Naive B cell (primary cell): ENCODE measurements at regions not wholly inside any gene's neighbourhood (a gene's known extent, or its start where the extent isn't known, plus 50 kb on each side); places are given as distances from the start of the nearest gene placed in this dataset.

Experiments
- ATAC-seq, 2 donors: fragments of 150-1000 bp; cut with Tn5 transposase; 2 replicates each; pipeline ENCODE4 v1.10.0; 2021; ENCODE audit warnings: low read depth in 2 of 2, mild to moderate bottlenecking in 2 of 2, moderate library complexity in 2 of 2
- DNase-seq: peaks from one replicate; pipeline ENCODE4 v3.0.0; 2022
- H3K27ac Mint-ChIP-seq, 6 donors: one replicate each; pipeline ENCODE4 v1.8.0; 2020 to 2022; ENCODE audit warnings: mild to moderate bottlenecking in 6 of 6, mixed read lengths in 6 of 6, moderate library complexity in 5 of 6, inconsistent platforms in 2 of 6
- H3K27me3 Mint-ChIP-seq, 3 donors: one replicate each; pipeline ENCODE4 v1.8.0; 2021 to 2022; ENCODE audit warnings: mixed read lengths in 3 of 3, mild to moderate bottlenecking in 1 of 3
- H3K36me3 Mint-ChIP-seq, 2 donors: one replicate each; pipeline ENCODE4 v1.8.0; 2020 to 2022; ENCODE audit warnings: mixed read lengths in 2 of 2, inconsistent platforms in 1 of 2, mild to moderate bottlenecking in 1 of 2
- H3K4me1 Mint-ChIP-seq, 3 donors: one replicate each; pipeline ENCODE4 v1.8.0; 2020 to 2022; ENCODE audit warnings: mixed read lengths in 3 of 3, inconsistent platforms in 1 of 3, mild to moderate bottlenecking in 1 of 3, moderate library complexity in 1 of 3
- H3K4me3 Mint-ChIP-seq, 8 donors: one replicate each; pipeline ENCODE4 v1.8.0; 2020 to 2022; ENCODE audit warnings: mild to moderate bottlenecking in 8 of 8, mixed read lengths in 8 of 8, moderate library complexity in 8 of 8, inconsistent platforms in 2 of 8
- H3K9me3 Mint-ChIP-seq, 7 donors: one replicate each; pipeline ENCODE4 v1.8.0; 2020 to 2022; ENCODE audit warnings: mixed read lengths in 7 of 7, mild to moderate bottlenecking in 5 of 7, inconsistent platforms in 2 of 7, moderate library complexity in 1 of 7

DNA sequence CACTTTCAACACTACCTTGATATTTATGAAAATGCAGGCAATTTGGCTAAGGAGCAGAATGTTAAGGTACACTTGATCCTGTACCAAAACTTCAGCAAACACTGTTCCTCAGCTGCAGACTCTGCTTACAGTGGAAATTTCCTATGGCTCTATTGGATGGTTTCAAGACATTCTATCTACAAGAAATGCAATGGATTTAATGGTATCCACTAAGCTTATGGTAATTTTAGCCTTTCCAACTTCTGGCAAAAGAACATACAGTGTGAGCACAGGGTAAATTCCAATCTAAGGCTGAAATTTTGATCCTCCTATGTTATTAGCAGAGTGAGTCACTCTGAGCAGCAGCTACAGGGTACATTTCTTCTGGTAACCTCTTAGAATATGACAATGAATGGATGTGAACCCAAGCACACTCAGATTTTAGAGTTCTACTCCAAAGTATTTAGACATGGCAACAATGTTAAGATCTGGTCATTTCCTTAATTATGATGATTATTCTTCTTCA lies 361.8 kb upstream of the PIK3C3 start:
- Mint-ChIP-seq H3K4me3 (no peak overlapping the region), H3K36me3 (no peaks in the 10 kb centered on the region), H3K9me3 (peaks cover 0 to 4% (median 0%) of the 10 kb centered on the region in 7 donors), H3K4me1 (no peaks in the 10 kb centered on the region), H3K27ac (no peak overlapping the region), H3K27me3 (no peaks in the 10 kb centered on the region)
- DNase-seq (no peak), ATAC-seq (no peak)

DNA sequence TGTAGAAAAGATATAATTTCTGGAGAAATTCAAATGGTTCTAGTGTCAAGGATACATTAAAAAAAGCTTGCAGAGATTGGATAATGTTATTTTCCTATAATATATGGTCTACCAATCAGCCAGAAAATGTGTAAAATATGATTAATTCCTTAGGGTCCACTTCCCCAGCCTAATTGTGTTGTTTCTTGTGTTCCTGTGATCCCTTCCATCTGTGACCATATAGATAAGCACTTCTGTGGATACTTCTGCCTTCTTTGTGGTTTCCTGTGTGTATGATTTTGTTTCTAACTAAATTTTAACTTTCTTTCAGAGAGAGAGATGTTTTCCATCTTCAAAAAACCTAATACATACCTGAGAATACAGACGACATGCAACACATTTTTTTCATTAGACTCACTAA lies 367.1 kb upstream of the PIK3C3 start:
- H3K27ac Mint-ChIP-seq, result peak overlapping the region in 1 of 6 donors; percentile 22
- H3K4me1 Mint-ChIP-seq, result no peaks in the 10 kb centered on the region
- no peak overlapping the region for H3K4me3 Mint-ChIP-seq
- no peaks in the 10 kb centered on the region for H3K27me3 Mint-ChIP-seq
- DNase-seq (no peak), ATAC-seq (no peak)
- no peaks in the 10 kb centered on the region for H3K36me3 Mint-ChIP-seq
- peaks cover 0 to 8% (median 0%) of the 10 kb centered on the region in 7 donors for H3K9me3 Mint-ChIP-seq

DNA sequence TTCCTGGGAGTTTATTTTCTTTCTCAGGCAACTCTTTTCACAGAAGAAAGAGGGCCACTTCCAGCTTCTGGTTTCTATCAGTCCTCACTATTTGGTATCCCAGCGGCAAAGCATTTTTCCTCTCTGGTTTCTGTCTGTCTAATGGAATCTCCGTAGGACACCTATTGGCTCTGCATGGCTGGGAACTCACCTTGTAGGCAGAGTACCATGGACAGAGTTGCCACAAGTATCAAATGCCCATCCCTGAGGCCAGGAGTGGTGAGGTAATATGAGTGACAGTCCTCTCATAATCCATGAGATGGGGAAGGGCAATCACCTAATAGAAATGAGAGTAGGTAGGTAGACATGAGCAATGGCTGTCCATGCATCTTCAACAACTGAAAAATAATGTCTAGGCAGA lies 369.5 kb upstream of the PIK3C3 start:
- H3K4me3 Mint-ChIP-seq, result no peak overlapping the region
- H3K27ac Mint-ChIP-seq, result no peak overlapping the region
- no peak for ATAC-seq
- H3K36me3 Mint-ChIP-seq, result no peaks in the 10 kb centered on the region
- peaks cover 0 to 14% (median 2%) of the 10 kb centered on the region in 7 donors for H3K9me3 Mint-ChIP-seq
- no peaks in the 10 kb centered on the region for H3K27me3 Mint-ChIP-seq
- no peaks in the 10 kb centered on the region for H3K4me1 Mint-ChIP-seq
- DNase-seq, result no peak

DNA sequence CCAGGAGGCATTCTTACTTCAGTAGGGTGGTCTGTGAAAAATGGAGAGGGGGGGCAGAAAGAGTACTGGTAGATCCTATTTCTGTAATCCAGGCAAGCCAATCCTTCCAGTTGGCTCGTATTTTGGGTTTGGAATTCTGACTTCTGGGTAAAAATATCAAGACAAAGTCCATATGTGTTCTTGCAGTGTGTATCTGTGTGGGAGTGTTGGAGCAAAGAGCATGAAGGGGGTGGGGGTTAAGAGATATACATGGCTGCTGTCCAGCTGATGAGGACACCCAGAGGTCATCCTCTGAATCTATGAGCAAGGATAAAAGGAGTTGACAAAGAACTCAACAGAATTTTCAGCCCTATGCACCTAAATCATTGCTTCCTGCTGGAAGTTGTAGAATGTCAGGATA lies 375.8 kb upstream of the PIK3C3 start:
- no peaks in the 10 kb centered on the region for H3K27me3 Mint-ChIP-seq
- DNase-seq (no peak), ATAC-seq (no peak)
- no peak overlapping the region for H3K4me3 Mint-ChIP-seq
- no peaks in the 10 kb centered on the region for H3K36me3 Mint-ChIP-seq
- H3K9me3 Mint-ChIP-seq, result peaks cover 0 to 6% (median 1%) of the 10 kb centered on the region in 7 donors
- H3K4me1 Mint-ChIP-seq, result no peaks in the 10 kb centered on the region
- no peak overlapping the region for H3K27ac Mint-ChIP-seq

DNA sequence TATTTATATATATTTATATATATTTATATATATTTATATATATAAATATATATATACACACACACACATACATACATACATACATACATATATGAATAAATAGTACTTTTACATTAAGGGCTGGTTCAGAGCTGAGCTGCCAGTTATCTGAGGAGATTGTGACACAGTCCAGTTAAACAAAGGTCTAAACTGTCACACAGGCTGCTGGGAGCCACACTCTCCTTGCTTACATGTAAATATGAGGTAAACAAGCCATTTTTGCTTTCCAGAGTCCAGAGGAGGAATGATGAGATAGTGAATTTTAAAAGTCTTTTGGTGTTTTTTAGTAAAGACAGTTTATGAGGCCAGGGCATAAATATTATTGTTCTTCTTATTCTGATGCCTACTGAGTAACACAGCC lies 377.5 kb upstream of the PIK3C3 start:
- ATAC-seq (no peak), DNase-seq (no peak)
- Mint-ChIP-seq H3K27me3 (no peaks in the 10 kb centered on the region), H3K4me1 (no peaks in the 10 kb centered on the region), H3K27ac (no peak overlapping the region), H3K9me3 (peaks cover 0 to 10% (median 1%) of the 10 kb centered on the region in 7 donors), H3K4me3 (no peak overlapping the region), H3K36me3 (no peaks in the 10 kb centered on the region)

DNA sequence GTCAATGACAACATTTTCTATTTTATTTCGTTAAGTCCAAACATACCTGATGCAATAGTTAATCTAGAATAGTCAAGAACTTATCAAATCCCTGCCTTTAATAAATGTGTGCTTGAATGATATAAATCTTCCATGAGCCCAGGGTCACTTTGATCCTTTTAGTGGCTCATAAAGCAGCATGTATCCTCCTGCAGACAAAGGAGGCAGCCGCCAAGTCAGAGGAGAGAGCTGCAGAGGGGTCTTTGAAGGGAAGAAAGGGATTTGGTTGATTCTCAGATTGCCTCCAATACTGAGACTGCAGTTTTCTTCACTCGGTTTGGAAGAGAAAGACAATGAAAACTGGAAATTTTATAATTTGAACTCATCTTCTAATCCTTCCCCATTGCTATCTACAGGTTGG lies 378.4 kb upstream of the PIK3C3 start:
- H3K9me3 Mint-ChIP-seq, result peaks cover 0 to 7% (median 0%) of the 10 kb centered on the region in 7 donors
- H3K27me3 Mint-ChIP-seq, result no peaks in the 10 kb centered on the region
- H3K36me3 Mint-ChIP-seq, result no peaks in the 10 kb centered on the region
- no peak overlapping the region for H3K27ac Mint-ChIP-seq
- no peak for ATAC-seq
- no peak overlapping the region for H3K4me3 Mint-ChIP-seq
- no peak for DNase-seq
- H3K4me1 Mint-ChIP-seq, result no peaks in the 10 kb centered on the region

DNA sequence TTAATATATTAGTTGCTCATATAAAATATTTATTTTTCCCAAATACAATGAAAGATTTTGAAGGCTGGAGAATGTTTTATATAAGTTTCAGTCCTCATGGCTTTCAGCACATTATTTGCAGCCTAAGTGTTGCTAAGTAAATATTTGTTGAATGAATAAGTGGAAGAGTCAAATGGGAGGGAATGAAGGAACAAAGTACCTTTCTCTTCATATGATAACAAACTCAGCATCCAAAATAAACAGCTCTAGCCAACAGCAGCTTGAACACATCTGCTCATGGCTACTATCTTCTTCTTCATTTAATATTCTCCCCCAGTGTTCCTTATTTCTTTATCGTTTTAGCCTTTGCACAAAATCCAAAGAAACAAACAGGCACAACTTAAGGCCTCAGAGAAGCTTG lies 385.2 kb upstream of the PIK3C3 start:
- ATAC-seq, result no peak
- Mint-ChIP-seq H3K9me3 (peaks cover 0 to 15% (median 3%) of the 10 kb centered on the region in 7 donors), H3K4me3 (no peak overlapping the region), H3K4me1 (no peaks in the 10 kb centered on the region), H3K27me3 (no peaks in the 10 kb centered on the region), H3K36me3 (no peaks in the 10 kb centered on the region), H3K27ac (no peak overlapping the region)
- DNase-seq, result no peak

DNA sequence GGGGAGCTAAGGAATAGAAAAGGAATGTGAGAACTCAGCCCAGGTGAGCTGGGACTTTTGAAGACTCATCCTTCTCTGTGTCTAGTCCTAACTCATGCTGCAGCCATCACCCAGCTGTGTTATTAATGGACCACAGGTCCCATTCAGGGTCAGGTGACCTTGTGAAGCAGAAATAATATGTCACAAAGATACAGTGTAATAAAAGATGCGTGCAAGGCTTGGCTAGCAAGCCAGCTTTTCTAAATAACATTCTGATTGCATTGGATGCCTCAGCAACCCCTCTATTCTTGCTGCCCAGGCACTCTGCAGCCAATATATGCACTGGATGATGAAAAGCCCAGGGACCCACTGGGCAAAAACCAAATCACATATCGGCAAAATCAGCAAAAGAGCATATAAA lies 393.1 kb upstream of the PIK3C3 start:
- H3K9me3 Mint-ChIP-seq, result peaks cover 0 to 3% (median 0%) of the 10 kb centered on the region in 7 donors
- H3K36me3 Mint-ChIP-seq, result no peaks in the 10 kb centered on the region
- no peaks in the 10 kb centered on the region for H3K27me3 Mint-ChIP-seq
- DNase-seq, result no peak
- H3K27ac Mint-ChIP-seq, result no peak overlapping the region
- ATAC-seq, result no peak
- no peaks in the 10 kb centered on the region for H3K4me1 Mint-ChIP-seq
- H3K4me3 Mint-ChIP-seq, result no peak overlapping the region

DNA sequence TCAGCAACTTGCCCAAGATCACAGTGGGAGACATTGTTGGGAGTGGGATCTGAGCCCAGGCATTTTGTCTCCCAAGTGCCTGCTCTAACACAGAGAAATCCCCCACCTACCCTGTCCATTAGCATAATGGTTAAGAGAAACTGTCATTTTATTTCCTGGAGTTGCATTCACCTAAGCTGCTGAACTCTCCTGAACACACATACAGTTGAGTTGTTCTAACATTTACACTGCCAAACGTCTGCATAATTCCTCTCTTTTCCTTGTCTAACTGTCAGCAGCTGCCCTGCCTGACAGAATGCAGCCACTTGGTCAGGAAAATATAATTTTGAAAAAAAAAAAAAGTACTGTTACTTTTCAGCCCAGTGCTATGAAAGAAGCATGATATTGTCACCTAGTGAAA lies 396.3 kb upstream of the PIK3C3 start:
- Mint-ChIP-seq H3K4me3 (no peak overlapping the region), H3K27ac (no peak overlapping the region), H3K36me3 (no peaks in the 10 kb centered on the region), H3K9me3 (peaks cover 0 to 3% (median 0%) of the 10 kb centered on the region in 7 donors), H3K27me3 (no peaks in the 10 kb centered on the region), H3K4me1 (no peaks in the 10 kb centered on the region)
- no peak for ATAC-seq
- DNase-seq, result no peak

DNA sequence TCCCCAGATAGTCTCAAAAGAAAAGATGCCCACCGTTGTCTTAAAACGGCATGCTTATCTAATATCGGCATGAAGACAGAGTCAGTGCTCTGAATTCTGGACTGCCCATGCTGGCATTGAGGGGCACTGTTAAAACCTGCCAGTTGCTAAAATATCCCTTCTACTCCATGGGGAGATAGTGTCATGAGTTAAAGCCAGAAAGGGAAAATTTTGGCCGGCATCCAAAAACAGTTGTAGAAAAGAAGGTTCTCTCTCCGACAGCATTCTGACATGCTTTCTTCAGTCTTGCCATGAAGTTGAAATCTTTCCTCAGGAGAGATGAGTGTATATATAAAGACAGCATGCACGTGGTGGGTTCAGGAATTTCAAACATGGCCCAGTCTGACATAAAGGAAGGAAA lies 401.3 kb upstream of the PIK3C3 start:
- no peak for DNase-seq
- no peak for ATAC-seq
- Mint-ChIP-seq H3K4me1 (no peaks in the 10 kb centered on the region), H3K27ac (no peak overlapping the region), H3K9me3 (peaks cover 0 to 4% (median 3%) of the 10 kb centered on the region in 7 donors), H3K4me3 (no peak overlapping the region), H3K27me3 (no peaks in the 10 kb centered on the region), H3K36me3 (no peaks in the 10 kb centered on the region)

DNA sequence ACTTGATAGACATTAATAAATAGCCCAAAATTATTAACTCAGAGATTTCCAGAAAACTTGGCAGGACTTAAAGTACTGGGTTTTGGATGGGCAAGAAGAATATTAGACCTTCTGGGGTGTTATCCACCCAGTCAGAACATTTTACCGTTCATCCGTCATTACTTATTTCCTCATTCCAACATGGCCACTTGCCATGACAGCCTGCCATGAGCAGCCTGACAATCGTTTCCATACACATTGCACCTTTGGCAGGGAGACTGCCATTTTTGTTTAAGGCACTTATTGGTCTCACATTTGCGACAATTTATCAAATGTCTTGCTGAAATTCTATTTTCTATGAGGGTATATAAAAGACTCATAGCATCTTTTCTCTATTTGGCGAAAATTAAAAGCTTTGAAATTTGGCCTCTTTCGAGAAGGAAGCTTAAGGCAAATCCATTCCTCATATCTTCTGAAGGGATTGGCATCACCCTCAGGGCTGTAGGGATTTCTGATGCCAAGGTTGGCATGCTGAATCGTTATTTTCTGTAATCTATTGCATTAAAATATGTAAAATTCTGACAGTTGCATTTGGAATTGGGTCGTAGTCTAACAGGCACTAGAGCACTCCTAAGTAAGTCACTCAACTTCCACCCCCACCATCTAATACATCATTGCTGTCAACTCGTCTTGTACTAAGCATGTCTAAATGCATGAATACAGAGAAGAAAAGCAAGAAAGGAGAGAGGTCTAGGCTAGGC lies 406.3 kb upstream of the PIK3C3 start:
- Mint-ChIP-seq H3K4me3 (no peak overlapping the region), H3K27ac (no peak overlapping the region), H3K36me3 (no peaks in the 10 kb centered on the region), H3K9me3 (peaks cover 0 to 4% (median 2%) of the 10 kb centered on the region in 7 donors), H3K4me1 (no peaks in the 10 kb centered on the region), H3K27me3 (no peaks in the 10 kb centered on the region)
- ATAC-seq (no peak), DNase-seq (no peak)

DNA sequence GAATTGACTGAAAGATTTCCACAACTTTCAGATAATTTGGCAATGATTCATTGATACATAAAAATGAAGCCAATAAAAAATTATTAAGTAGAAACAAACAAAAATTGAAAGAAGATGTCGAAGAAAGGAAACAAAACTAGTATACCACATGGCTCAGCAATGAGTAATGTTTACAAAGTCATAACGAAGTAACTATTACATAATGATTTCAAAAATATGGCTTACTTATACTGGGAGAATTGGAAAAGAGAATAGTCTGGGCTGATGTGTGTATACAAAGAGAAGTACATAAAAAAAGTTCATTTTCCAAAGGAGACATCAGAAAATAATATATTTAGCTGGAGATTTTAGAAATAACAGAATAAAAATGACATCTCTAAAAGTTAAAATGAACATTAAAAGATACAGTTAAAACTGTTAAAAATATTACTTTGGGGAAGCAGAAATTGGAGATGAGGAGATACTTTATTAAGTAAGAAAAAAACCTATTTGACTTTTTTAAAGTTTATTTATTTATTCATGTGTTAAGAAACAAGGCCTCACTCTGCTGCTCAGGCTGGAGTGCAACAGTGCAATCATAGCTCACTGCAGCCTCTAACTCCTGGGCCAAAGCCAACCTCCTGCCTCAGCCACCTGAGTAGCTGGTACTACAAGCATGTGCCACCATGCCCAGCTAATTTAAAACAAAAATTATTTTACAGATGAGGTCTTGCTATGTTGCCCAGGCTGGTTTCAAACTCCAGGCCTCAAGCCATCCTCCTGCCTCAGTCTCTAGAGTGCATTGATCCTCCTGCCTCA lies 409.7 kb upstream of the PIK3C3 start:
- H3K9me3 Mint-ChIP-seq, result peaks cover 0 to 4% (median 2%) of the 10 kb centered on the region in 7 donors
- H3K27me3 Mint-ChIP-seq, result no peaks in the 10 kb centered on the region
- H3K36me3 Mint-ChIP-seq, result no peaks in the 10 kb centered on the region
- H3K4me3 Mint-ChIP-seq, result no peak overlapping the region
- ATAC-seq (no peak), DNase-seq (no peak)
- no peak overlapping the region for H3K27ac Mint-ChIP-seq
- no peaks in the 10 kb centered on the region for H3K4me1 Mint-ChIP-seq

DNA sequence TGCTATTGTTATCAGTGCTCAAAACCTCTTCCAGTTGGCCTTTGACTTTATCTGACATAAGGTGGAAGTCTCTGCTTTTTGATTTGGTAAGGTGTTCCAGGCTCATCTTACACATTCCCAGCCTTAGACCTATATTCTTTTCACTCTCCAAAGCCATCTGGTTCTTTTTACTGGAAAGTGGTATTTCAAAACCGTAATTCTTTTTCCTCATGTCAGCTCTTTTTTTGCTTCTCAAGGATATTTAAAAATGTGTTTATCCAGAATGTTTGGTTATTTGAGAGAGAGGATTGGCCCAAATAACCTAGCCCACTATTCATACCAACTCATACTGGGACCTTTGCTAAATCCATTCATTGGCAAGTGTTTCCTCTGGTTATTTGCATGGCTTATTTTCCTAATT lies 411.2 kb upstream of the PIK3C3 start:
- no peak overlapping the region for H3K4me3 Mint-ChIP-seq
- ATAC-seq, result no peak
- H3K27me3 Mint-ChIP-seq, result no peaks in the 10 kb centered on the region
- peaks cover 0 to 9% (median 2%) of the 10 kb centered on the region in 7 donors for H3K9me3 Mint-ChIP-seq
- no peaks in the 10 kb centered on the region for H3K4me1 Mint-ChIP-seq
- no peaks in the 10 kb centered on the region for H3K36me3 Mint-ChIP-seq
- no peak for DNase-seq
- H3K27ac Mint-ChIP-seq, result no peak overlapping the region

DNA sequence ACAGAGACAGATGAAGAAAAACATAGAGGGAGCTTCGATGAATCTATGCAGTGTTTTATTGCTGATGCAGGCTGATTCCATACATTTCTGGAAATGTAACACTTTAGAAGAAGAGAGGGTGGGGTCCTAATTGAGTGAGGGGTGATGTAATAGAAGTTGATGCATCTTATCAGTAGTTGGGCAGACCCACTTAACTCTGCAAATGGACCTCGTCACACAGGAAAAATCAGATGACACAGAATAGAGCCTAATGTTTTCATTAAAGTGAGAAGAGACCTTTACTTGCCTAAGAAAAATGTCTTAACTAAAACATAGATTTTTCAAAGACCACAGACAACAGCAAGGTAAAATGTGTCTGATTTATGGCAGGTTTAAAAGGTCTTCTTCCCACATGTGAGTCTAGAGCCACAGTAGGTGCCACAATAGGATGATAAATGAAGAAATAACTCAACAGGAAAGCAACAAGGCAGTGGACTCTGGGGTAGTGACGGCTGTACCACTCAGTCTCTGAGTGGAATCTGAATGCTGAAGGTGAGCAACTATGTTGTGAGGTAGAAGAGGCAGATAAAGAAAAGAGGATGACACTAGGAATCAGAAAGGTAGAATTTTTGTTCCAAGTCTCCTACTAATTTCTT lies 414.7 kb upstream of the PIK3C3 start:
- H3K4me1 Mint-ChIP-seq, result no peaks in the 10 kb centered on the region
- peaks cover 0 to 15% (median 2%) of the 10 kb centered on the region in 7 donors for H3K9me3 Mint-ChIP-seq
- H3K27ac Mint-ChIP-seq, result peak overlapping the region in 1 of 6 donors; percentile 18
- no peaks in the 10 kb centered on the region for H3K27me3 Mint-ChIP-seq
- no peak overlapping the region for H3K4me3 Mint-ChIP-seq
- DNase-seq, result no peak
- no peaks in the 10 kb centered on the region for H3K36me3 Mint-ChIP-seq
- no peak for ATAC-seq
